Brain pericyte (primary cell): ENCODE measurements at regions not wholly inside any gene's neighbourhood (a gene's known extent, or its start where the extent isn't known, plus 50 kb on each side); places are given as distances from the start of the nearest gene placed in this dataset.

ENCODE experiments used
- DNase-seq: peaks from one replicate; pipeline ENCODE4 v3.0.0-alpha.2; 2012; ENCODE audit warnings: low read depth, low spot score

DNA sequence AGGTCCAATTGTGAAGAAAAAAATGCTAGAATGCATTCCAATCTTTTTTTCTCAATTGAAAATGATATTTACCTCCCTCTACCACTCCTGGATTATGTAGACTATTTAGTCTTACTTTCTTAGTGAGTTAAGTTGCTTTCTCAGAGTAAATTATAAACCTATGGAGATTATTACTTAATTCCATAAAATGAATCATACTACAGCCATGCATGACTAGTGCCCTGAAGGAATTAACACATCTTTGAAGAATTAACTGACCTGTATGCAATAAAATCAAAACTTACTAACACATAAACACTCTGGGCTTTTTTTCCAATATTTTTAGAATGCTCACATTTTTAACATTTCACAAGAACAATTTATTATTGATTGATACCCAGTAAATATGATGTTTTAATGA, 379.4 kb upstream of the DACH1 start:
- no peak for DNase-seq

- DNase-seq = no peak
These were observed 377.8 kb upstream of the DACH1 start for GRCh38 chr13:72244788-72245187.

DNA sequence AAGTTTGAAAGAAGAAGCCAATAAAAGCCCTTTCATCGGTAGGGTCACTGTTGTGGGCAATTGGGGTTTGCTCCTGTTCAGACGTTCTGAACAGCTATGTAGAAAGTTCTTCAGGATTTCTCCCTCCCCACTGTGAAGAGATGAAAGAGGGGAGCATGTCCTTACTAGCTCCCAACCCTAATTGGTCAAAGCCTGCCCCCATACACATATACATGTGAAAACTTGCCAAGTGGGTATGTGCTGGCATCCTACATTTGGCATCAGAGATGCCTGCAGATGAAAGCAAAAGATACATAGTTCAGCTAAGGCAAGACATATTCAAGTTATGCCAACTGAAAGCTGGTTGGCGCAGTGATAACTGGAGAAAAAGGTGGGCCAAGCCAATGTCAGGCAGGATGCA, 363.1 kb upstream of the DACH1 start:
- DNase-seq = no peak

GRCh38 chr13:72229067-72229466, 362.1 kb upstream of the DACH1 start:
- DNase-seq = no peak

DNA sequence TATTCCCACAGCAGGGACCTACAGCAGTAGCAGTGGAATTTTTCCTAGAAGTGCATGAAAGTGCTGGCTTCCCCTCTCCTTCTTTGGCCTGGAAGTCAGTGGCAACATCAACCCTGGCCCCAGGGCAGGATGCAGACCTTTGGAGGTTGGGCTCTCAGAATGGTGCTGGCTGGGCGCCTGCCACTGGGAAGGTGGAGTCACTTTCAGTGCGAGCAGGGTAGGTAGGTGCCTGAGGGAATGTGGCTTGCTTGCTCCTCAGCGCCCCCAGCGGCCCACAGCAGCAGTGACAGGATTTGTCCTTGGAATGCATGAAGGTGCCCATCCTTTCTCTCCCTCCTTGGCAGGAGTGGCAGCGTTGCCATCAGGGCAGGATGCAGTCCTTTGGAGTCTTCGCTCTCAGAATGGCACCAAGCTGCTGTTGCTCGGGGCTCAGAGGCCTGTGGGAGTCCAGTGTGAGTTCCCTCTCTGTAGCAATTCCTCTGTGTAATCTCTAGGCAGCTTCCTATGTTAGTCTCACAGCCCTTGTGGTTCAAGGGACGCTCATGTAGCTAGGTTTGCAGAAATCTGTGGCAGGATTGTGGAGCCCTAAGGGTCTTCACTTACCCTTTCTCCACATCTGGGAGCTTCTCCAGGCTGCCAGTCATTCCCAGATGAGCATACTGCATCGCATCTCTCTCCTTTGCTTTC, 354.4 kb upstream of the DACH1 start:
- no peak for DNase-seq

DNA sequence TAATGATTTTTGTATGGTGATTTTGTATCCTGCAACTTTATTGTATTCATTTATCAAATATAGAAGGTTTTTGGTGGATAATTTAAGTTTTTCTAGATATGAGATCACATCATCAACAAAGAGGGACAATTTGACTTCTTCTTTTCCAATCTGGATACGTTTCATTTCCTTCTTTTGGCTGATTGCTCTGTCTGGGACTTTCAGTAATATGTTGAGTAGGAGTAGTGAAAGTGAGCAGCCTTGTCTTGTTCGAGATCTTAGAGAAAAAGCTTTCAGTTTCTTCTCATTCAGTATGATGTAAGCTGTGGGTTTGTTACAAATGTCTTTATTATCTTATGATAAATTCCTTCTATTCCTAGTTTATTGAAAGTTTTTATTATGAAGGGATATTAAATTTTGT, 352.0 kb upstream of the DACH1 start:
- no peak for DNase-seq

DNA sequence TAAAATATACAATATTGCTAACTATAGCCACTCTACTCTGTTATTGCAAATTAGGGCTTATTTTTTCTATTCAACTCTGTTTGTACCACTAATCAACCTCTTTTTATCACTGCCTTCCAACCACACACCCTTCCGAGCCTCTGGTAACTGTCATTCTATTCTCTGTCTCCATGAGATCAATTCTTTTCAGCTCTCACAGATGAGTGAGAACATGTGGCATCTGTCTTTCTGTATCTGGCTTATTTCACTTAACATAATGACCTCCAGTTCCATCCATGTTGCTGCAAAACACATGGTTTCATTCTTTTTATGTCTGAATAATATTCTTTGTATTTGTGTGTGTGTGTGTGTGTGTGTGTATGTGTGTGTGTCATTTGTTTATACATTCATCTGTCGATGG, 350.1 kb upstream of the DACH1 start:
- DNase-seq = no peak

- DNase-seq = no peak
These were observed 341.2 kb upstream of the DACH1 start for GRCh38 chr13:72208112-72208645.

DNA sequence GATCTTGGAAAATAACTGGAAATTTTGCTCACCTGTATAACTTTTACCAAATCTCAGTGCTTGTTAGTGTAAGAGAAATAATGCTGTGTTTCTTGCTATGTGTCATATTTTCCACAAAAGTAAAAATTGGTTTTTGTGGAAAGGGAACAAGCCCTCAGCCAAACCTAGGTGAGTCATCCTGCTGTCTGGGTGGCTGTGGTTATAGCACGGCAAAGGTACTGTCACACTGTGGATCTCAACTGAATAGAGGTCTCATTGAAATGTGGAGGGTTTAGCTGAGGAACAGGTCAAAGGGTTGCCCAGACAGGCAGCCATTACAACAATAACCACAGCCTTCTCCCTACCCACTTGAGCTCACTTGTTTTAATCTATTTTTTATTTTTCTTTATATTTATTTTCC, 338.8 kb upstream of the DACH1 start:
- DNase-seq = no peak

GRCh38 chr13:72204291-72204690, 337.3 kb upstream of the DACH1 start:
- DNase-seq = no peak

GRCh38 chr13:72201726-72202125, 334.7 kb upstream of the DACH1 start:
- no peak for DNase-seq

DNA sequence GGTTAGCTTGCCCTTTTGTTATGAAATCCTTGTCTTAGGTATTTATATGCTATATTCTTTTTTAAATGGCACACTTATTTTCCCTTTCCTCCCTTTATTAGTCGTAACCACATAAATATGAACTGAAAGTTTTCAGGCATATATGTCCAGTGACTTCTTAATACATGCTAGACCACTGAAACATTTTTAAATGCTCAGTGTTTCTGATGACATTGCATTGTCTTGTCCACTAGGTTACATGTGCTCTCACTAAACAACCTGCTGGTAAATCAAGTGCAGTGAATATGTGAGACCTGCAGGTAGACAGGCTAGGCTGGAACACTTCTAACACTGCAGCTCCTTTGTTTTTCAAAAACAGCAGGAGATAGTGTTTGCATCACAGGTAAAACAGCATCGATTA, 332.6 kb upstream of the DACH1 start:
- DNase-seq = no peak

DNA sequence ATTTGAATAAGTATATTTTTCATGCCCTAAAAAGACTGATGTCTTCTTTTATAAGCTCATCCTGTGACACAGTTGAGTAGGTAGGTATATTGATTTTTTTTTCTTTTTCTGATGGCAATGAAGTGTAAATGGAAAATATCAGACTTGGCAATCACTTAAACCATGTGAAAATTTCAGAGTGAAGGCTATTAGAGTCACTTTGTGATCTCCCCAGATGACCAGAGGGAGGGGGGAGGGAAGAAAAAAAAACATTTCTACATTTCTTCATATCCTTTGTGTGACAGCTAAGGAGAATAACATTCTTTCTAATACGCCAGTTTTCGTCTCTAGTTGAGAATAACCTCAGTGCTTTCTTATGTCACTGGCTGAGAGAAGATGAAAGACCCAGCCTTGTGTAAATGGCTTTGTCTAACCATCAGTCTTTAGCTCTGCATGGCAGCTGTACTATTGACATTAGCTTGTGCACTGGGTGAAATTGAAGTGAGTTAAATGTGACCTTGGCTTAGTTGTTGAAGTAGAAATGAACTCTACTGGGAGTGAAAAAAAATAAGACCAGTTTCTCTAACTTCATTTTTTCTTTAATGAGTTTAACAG, 332.1 kb upstream of the DACH1 start:
- no peak for DNase-seq

DNA sequence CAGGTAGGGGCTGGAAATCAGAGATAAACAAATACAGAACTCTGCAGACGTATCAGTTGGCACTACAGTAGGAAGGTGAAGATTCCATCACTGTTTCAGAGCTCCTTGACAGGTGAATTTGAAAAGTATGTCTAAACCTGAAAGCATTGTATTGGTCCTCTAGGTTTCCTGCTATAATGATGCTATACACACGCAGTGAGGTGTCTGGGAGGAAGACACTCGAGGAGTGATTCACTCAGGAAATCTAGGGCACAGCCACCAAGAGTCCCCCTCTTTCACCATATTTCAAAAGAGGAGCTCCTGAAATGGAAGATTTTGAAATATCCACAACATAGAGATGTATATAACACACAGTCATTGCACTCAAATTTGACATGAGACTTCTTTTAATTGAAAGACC, 331.0 kb upstream of the DACH1 start:
- DNase-seq = no peak

GRCh38 chr13:72195044-72195704, 328.2 kb upstream of the DACH1 start:
- no peak for DNase-seq

- DNase-seq = no peak
These were observed 327.5 kb upstream of the DACH1 start for GRCh38 chr13:72194523-72194922.

GRCh38 chr13:72186730-72187422, 319.9 kb upstream of the DACH1 start:
- no peak for DNase-seq

DNA sequence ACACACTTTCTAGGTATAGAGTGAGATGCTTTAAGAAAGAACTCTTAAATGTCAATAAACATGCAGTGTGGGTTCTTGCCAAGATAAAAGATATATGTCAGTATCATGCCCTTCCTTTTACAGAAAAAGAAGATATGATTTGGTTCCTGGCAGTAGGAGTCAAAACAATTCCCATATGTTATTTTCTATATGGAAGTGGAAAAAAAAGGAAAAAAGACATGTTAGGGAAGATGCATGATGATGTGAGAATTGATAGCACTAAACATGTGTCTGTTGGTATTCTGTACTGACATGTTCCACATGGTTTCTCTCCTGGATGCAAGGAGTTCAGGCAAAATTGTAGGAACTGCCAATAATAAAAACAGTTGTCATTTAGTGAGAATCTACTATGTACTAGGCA, 318.8 kb upstream of the DACH1 start:
- DNase-seq = no peak

- DNase-seq = no peak
These were observed 314.7 kb upstream of the DACH1 start for GRCh38 chr13:72181661-72182060.

GRCh38 chr13:72180253-72180952, 313.4 kb upstream of the DACH1 start:
- DNase-seq = no peak

GRCh38 chr13:72174549-72174948, 307.5 kb upstream of the DACH1 start:
- no peak for DNase-seq

GRCh38 chr13:72170571-72170970, 303.6 kb upstream of the DACH1 start:
- DNase-seq = no peak
